B cell (primary cell): ENCODE measurements at regions not wholly inside any gene's neighbourhood (a gene's known extent, or its start where the extent isn't known, plus 50 kb on each side); places are given as distances from the start of the nearest gene placed in this dataset.

Source experiments
- CTCF ChIP-seq: fragments of 200-600 bp; IDR thresholded peaks from one replicate; pipeline ENCODE4 v1.8.0; 2022; ENCODE audit warnings: antibody characterized with exemption, mild to moderate bottlenecking
- EZH2 ChIP-seq: IDR thresholded peaks from 2 replicates; pipeline ENCODE4 v1.6.1; 2012; ENCODE audit warnings: borderline replicate concordance, low read depth, mild to moderate bottlenecking, moderate library complexity, low read length; ENCODE audit not compliant: insufficient read depth, poor library complexity, severe bottlenecking

GRCh38 chr5:77885519-77885918 is 109.4 kb upstream of the TBCA start:
- TF ChIP-seq CTCF (no peak), EZH2 (no peak)
